ENCODE measurements at regions not wholly inside any gene's neighbourhood (a gene's known extent, or its start where the extent isn't known, plus 50 kb on each side); places are given as distances from the start of the nearest gene placed in this dataset.
"Not testable (repeated sequence)": the region's sequence is repeated elsewhere in the genome, so short reads cannot be mapped to it uniquely, and the experiment has no call there.

DNA sequence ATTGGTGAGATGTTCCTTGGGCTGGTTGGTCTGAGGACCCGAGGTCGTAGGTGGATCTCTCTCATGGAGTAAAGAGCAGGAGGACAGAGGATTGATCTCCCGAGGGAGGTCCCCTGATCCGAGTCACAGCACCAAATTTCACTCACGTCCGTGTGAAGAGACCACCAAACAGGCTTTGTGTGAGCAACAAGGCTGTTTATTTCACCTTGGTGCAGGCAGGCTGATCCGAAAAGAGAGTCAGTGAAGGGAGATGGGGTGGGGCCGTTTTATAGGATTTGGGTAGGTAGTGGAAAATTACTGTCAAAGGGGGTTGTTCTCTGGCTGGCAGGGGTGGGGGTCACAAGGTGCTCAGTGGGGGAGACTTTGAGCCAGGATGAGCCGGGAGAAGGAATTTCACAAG is 97.5 kb upstream of the SLC25A48 start:
- WGBS (ENCODE audit: insufficient coverage, insufficient replicate concordance, low lambda C conversion rate, missing lambda C conversion rate), result 10% methylated on average over 9 of the region's 9 CpGs
- intact Hi-C loops (cut with micrococcal nuclease; ENCODE audit: unreplicated experiment); H4K20me1 ChIP-seq (ENCODE audit: control insufficient read depth, insufficient read depth); SMC1A ChIA-PET (ENCODE audit: uncharacterized antibody, unreplicated experiment); ATAC-seq; H3K27ac ChIP-seq (ENCODE audit: control insufficient read depth, insufficient read depth); H3K4me2 ChIP-seq (ENCODE audit: control insufficient read depth, insufficient read depth); RAD21 ChIA-PET (ENCODE audit: unreplicated experiment); BruUV-seq (replicated peaks); H3K9ac ChIP-seq (ENCODE audit: control insufficient read depth, insufficient read depth, low read length); H2AFZ ChIP-seq (ENCODE audit: control insufficient read depth, low read depth, low read length); H3K4me3 ChIP-seq; H3K36me3 ChIP-seq (ENCODE audit: control insufficient read depth in 2 of 2, insufficient read depth in 2 of 2, low read length in 1 of 2); H3K9me3 ChIP-seq (replicated peaks; ENCODE audit: control insufficient read depth, insufficient read depth, low read length); in situ Hi-C loops (cut with MboI); FAIRE-seq; DNase-seq (ENCODE audit: low read depth, low spot score); H3K27me3 ChIP-seq (replicated peaks in 1 of 2; ENCODE audit: control insufficient read depth in 2 of 2, insufficient read depth in 2 of 2, low read length in 1 of 2); CTCF ChIA-PET; H3K4me1 ChIP-seq (ENCODE audit: control insufficient read depth, insufficient read depth, low read length); H3K79me2 ChIP-seq (ENCODE audit: control insufficient read depth, insufficient read depth, low read length); POLR2A ChIA-PET: not testable (repeated sequence)

DNA sequence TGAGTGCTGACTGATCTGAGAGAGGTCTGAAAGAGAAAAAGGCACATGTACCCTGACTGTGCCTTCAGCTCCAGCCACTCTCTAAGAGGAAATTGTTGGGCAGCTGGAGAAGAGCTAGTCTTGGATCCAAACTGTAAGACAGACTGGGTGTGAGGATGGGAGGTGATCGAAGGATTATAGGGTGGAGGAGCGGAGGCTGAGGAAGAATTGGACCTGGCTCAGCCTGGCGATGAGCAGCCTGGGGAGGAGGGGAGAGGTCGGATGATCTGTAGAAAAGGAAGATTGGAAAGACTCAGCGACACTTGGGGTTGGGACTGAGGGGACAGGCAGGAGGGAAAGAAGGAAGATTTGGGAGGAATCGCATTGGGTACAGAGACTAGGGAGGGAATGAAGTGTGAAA is 98.6 kb upstream of the SLC25A48 start:
- ChIA-PET POLR2A (no interaction called here), RAD21 (ENCODE audit: unreplicated experiment) (no interaction called here), SMC1A (ENCODE audit: uncharacterized antibody, unreplicated experiment) (no interaction called here), CTCF (no interaction called here)
- FAIRE-seq, result no peak
- Histone ChIP-seq H3K79me2 (ENCODE audit: control insufficient read depth, insufficient read depth, low read length) (no peaks in the 10 kb centered on the region), H3K27ac (ENCODE audit: control insufficient read depth, insufficient read depth) (no peak overlapping the region), H3K9me3 (replicated peaks; ENCODE audit: control insufficient read depth, insufficient read depth, low read length) (no peaks in the 10 kb centered on the region), H4K20me1 (ENCODE audit: control insufficient read depth, insufficient read depth) (no peaks in the 10 kb centered on the region), H3K4me3 (no peak overlapping the region), H3K36me3 (ENCODE audit: control insufficient read depth in 2 of 2, insufficient read depth in 2 of 2, low read length in 1 of 2) (no peaks in the 10 kb centered on the region), H3K9ac (ENCODE audit: control insufficient read depth, insufficient read depth, low read length) (no peak overlapping the region), H3K4me2 (ENCODE audit: control insufficient read depth, insufficient read depth) (no peak overlapping the region), H2AFZ (ENCODE audit: control insufficient read depth, low read depth, low read length) (no peak overlapping the region), H3K4me1 (ENCODE audit: control insufficient read depth, insufficient read depth, low read length) (no peaks in the 10 kb centered on the region), H3K27me3 (replicated peaks in 1 of 2; ENCODE audit: control insufficient read depth in 2 of 2, insufficient read depth in 2 of 2, low read length in 1 of 2) (no peaks in the 10 kb centered on the region; a peak in 1 of 4 replicates)
- WGBS (ENCODE audit: insufficient coverage, insufficient replicate concordance, low lambda C conversion rate, missing lambda C conversion rate), result 45% methylated on average over 6 of the region's 6 CpGs
- intact Hi-C loops (cut with micrococcal nuclease; ENCODE audit: unreplicated experiment), result no loop called here
- no TSS peak for BruUV-seq (replicated peaks)
- TF ChIP-seq KDM1A (IDR thresholded peaks at IDR 0.05; ENCODE audit: borderline replicate concordance) (no peak), TCF7 (IDR thresholded peaks at IDR 0.05; ENCODE audit: borderline replicate concordance) (no peak)
- no peak for DNase-seq (ENCODE audit: low read depth, low spot score)
- ATAC-seq, result no peak
- in situ Hi-C loops (cut with MboI), result no loop called here

DNA sequence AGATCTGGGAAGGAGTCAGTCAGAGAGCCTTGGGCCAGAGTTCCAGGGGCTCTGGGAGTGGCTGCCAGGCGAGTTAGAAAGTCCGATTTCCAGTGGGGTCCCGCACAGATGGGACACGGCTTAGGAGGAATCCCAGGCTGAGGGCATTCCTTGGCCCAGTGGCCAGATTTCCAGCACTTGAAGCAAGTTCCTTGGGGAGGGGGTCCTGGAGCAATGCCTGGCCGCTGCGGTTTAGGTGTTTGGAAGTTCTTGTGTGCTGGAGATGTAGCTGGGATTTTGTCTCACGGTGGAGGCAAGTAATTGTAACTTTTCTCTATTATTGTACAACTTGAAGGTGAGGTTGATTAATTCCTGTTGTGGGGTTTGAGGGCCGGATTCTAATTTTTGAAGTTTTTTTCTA is 99.5 kb upstream of the SLC25A48 start:
- H2AFZ ChIP-seq (ENCODE audit: control insufficient read depth, low read depth, low read length); H3K9me3 ChIP-seq (replicated peaks; ENCODE audit: control insufficient read depth, insufficient read depth, low read length); H3K4me1 ChIP-seq (ENCODE audit: control insufficient read depth, insufficient read depth, low read length); SMC1A ChIA-PET (ENCODE audit: uncharacterized antibody, unreplicated experiment); ATAC-seq; DNase-seq (ENCODE audit: low read depth, low spot score); H3K4me3 ChIP-seq; H3K27me3 ChIP-seq (replicated peaks in 1 of 2; ENCODE audit: control insufficient read depth in 2 of 2, insufficient read depth in 2 of 2, low read length in 1 of 2); CTCF ChIA-PET; H3K27ac ChIP-seq (ENCODE audit: control insufficient read depth, insufficient read depth); in situ Hi-C loops (cut with MboI); H3K36me3 ChIP-seq (ENCODE audit: control insufficient read depth in 2 of 2, insufficient read depth in 2 of 2, low read length in 1 of 2); H4K20me1 ChIP-seq (ENCODE audit: control insufficient read depth, insufficient read depth); H3K4me2 ChIP-seq (ENCODE audit: control insufficient read depth, insufficient read depth); BruUV-seq (replicated peaks); RAD21 ChIA-PET (ENCODE audit: unreplicated experiment); FAIRE-seq; H3K79me2 ChIP-seq (ENCODE audit: control insufficient read depth, insufficient read depth, low read length); POLR2A ChIA-PET; intact Hi-C loops (cut with micrococcal nuclease; ENCODE audit: unreplicated experiment); H3K9ac ChIP-seq (ENCODE audit: control insufficient read depth, insufficient read depth, low read length): not testable (repeated sequence)
- 26% methylated on average over 8 of the region's 8 CpGs for WGBS (ENCODE audit: insufficient coverage, insufficient replicate concordance, low lambda C conversion rate, missing lambda C conversion rate)

DNA sequence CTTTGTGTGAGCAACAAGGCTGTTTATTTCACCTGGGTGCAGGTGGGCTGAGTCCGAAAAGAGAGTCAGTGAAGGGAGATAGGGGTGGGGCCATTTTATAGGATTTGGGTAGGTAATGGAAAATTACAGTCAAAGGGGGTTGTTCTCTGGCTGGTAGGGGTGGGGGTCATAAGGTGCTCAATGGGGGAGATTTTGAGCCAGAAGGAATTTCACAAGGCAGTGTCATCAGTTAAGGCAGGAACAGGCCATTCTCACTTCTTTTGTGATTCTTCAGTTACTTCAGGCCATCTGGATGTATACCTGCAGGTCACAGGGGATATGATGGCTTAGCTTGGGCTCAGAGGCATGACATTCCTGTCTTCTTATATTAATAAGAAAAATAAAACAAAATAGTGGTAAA is 103.4 kb upstream of the SLC25A48 start:
- H4K20me1 ChIP-seq (ENCODE audit: control insufficient read depth, insufficient read depth); H2AFZ ChIP-seq (ENCODE audit: control insufficient read depth, low read depth, low read length); H3K9me3 ChIP-seq (replicated peaks; ENCODE audit: control insufficient read depth, insufficient read depth, low read length); H3K9ac ChIP-seq (ENCODE audit: control insufficient read depth, insufficient read depth, low read length); H3K27ac ChIP-seq (ENCODE audit: control insufficient read depth, insufficient read depth); H3K4me2 ChIP-seq (ENCODE audit: control insufficient read depth, insufficient read depth); SMC1A ChIA-PET (ENCODE audit: uncharacterized antibody, unreplicated experiment); H3K79me2 ChIP-seq (ENCODE audit: control insufficient read depth, insufficient read depth, low read length); ATAC-seq; POLR2A ChIA-PET; FAIRE-seq; DNase-seq (ENCODE audit: low read depth, low spot score); BruUV-seq (replicated peaks); H3K36me3 ChIP-seq (ENCODE audit: control insufficient read depth in 2 of 2, insufficient read depth in 2 of 2, low read length in 1 of 2); RAD21 ChIA-PET (ENCODE audit: unreplicated experiment); H3K4me1 ChIP-seq (ENCODE audit: control insufficient read depth, insufficient read depth, low read length); intact Hi-C loops (cut with micrococcal nuclease; ENCODE audit: unreplicated experiment); H3K27me3 ChIP-seq (replicated peaks in 1 of 2; ENCODE audit: control insufficient read depth in 2 of 2, insufficient read depth in 2 of 2, low read length in 1 of 2); H3K4me3 ChIP-seq; CTCF ChIA-PET; in situ Hi-C loops (cut with MboI): not testable (repeated sequence)
- WGBS (ENCODE audit: insufficient coverage, insufficient replicate concordance, low lambda C conversion rate, missing lambda C conversion rate), result 10% methylated on average over 1 of the region's 1 CpG

Measured in GM12878 (cell line).